ENCODE measurements at regions not wholly inside any gene's neighbourhood (a gene's known extent, or its start where the extent isn't known, plus 50 kb on each side); places are given as distances from the start of the nearest gene placed in this dataset.

DNA sequence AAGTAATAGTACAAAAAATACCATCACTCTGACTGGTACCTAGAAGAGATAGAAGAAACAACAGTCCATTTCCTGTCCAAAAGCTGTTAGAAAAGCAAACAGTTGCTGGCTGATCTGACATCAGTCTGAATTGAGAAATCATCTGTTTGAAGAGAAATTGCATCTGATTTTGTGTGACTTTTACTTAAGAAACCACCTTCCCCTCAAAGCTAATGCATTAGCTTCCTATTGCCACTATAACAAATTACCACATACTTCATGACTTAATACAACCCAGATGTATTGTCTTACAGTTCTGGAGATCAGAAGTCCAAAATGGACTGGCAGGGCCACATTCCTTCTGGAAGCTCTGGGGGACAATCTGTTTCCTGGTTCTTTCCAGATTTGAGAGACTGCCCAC is 385.9 kb upstream of the TLE4 start:
- Histone ChIP-seq H3K27ac (ENCODE audit: low read length) (no peak overlapping the region), H3K27me3 (replicated peaks; ENCODE audit: insufficient read depth, low read length) (no peaks in the 10 kb centered on the region), H3K9ac (ENCODE audit: low read length) (no peak overlapping the region), H3K36me3 (replicated peaks; ENCODE audit: insufficient read depth, low read length) (no peaks in the 10 kb centered on the region), H3K4me2 (ENCODE audit: low read depth, low read length) (no peak overlapping the region), H3K79me2 (ENCODE audit: low read length) (no peaks in the 10 kb centered on the region), H4K20me1 (ENCODE audit: insufficient read depth, low read length) (no peaks in the 10 kb centered on the region), H2AFZ (ENCODE audit: low read length) (no peak overlapping the region), H3K4me1 (ENCODE audit: low read length) (no peaks in the 10 kb centered on the region), H3F3A (ENCODE audit: insufficient read depth, low read length) (no peaks in the 10 kb centered on the region), H3K4me3 (ENCODE audit: low read length) (no peak overlapping the region), H3K9me2 (replicated peaks; ENCODE audit: insufficient read depth, low read length) (no peaks in the 10 kb centered on the region), H3K9me3 (replicated peaks; ENCODE audit: insufficient read depth, low read length) (no peaks in the 10 kb centered on the region)
- TF ChIP-seq EZH2 (optimal IDR thresholded peaks at IDR 0.05; ENCODE audit: low read depth, low read length) (no peak), EZH2phosphoT487 (IDR thresholded peaks at IDR 0.05; ENCODE audit: low read length) (no peak)
- TF ChIP-seq, protein P1, sequence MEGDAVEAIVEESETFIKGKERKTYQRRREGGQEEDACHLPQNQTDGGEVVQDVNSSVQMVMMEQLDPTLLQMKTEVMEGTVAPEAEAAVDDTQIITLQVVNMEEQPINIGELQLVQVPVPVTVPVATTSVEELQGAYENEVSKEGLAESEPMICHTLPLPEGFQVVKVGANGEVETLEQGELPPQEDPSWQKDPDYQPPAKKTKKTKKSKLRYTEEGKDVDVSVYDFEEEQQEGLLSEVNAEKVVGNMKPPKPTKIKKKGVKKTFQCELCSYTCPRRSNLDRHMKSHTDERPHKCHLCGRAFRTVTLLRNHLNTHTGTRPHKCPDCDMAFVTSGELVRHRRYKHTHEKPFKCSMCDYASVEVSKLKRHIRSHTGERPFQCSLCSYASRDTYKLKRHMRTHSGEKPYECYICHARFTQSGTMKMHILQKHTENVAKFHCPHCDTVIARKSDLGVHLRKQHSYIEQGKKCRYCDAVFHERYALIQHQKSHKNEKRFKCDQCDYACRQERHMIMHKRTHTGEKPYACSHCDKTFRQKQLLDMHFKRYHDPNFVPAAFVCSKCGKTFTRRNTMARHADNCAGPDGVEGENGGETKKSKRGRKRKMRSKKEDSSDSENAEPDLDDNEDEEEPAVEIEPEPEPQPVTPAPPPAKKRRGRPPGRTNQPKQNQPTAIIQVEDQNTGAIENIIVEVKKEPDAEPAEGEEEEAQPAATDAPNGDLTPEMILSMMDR (IDR thresholded peaks at IDR 0.05; ENCODE audit: low read length) = no peak
- no peak for DNase-seq

DNA sequence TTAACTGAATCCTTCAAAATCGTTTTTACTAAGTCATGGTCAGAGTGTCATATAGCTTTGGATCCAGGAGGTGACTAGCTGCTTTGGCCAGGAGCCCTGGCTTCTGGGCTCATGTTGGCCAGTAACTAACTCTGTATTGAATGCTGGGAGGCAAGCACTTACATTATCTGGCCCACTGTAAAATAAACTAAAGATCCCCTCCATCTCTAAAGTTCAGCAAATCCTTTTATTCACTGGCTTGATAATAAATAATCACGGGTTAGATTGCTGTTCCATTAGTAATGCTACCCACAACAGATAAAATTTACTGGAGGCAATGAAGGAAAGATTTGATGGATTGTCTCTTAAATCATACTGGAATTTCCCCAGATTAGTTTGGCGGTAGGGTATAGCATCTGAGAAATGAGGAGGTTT is 382.2 kb upstream of the TLE4 start:
- DNase-seq = no peak
- Histone ChIP-seq H3K27me3 (replicated peaks; ENCODE audit: insufficient read depth, low read length) (no peaks in the 10 kb centered on the region), H2AFZ (ENCODE audit: low read length) (no peak overlapping the region), H3F3A (ENCODE audit: insufficient read depth, low read length) (no peaks in the 10 kb centered on the region), H3K4me3 (ENCODE audit: low read length) (no peak overlapping the region), H3K9me3 (replicated peaks; ENCODE audit: insufficient read depth, low read length) (no peaks in the 10 kb centered on the region), H3K27ac (ENCODE audit: low read length) (no peak overlapping the region), H3K4me2 (ENCODE audit: low read depth, low read length) (no peak overlapping the region), H3K9me2 (replicated peaks; ENCODE audit: insufficient read depth, low read length) (no peaks in the 10 kb centered on the region), H4K20me1 (ENCODE audit: insufficient read depth, low read length) (no peaks in the 10 kb centered on the region), H3K36me3 (replicated peaks; ENCODE audit: insufficient read depth, low read length) (no peaks in the 10 kb centered on the region), H3K4me1 (ENCODE audit: low read length) (no peaks in the 10 kb centered on the region), H3K79me2 (ENCODE audit: low read length) (no peaks in the 10 kb centered on the region), H3K9ac (ENCODE audit: low read length) (no peak overlapping the region)
- TF ChIP-seq EZH2phosphoT487 (IDR thresholded peaks at IDR 0.05; ENCODE audit: low read length) (no peak), EZH2 (optimal IDR thresholded peaks at IDR 0.05; ENCODE audit: low read depth, low read length) (no peak)
- TF ChIP-seq, protein P1 (IDR thresholded peaks at IDR 0.05; ENCODE audit: low read length) = no peak

DNA sequence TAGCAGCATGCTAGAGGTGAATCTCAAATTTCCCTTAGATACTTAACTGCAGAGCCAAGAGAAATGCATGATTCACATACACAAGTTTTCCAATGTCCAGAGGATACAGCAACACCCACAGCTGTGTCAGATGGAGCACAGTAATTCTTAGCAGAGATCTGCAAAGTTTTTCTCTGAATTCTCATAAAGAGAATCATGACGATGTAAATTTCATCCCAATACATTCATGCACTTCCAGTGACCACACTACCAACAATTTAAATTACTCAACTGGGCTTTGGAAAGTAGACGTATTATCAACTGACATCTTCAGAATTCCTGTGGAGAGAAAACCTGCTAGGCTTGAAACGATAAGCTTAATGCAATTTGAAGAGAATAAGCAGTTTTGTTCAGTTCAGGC is 378.8 kb upstream of the TLE4 start:
- Histone ChIP-seq H3K27me3 (replicated peaks; ENCODE audit: insufficient read depth, low read length) (no peaks in the 10 kb centered on the region), H3K4me2 (ENCODE audit: low read depth, low read length) (no peak overlapping the region), H3K9ac (ENCODE audit: low read length) (no peak overlapping the region), H3K9me3 (replicated peaks; ENCODE audit: insufficient read depth, low read length) (no peaks in the 10 kb centered on the region), H3F3A (ENCODE audit: insufficient read depth, low read length) (no peaks in the 10 kb centered on the region), H3K4me1 (ENCODE audit: low read length) (no peaks in the 10 kb centered on the region), H2AFZ (ENCODE audit: low read length) (no peak overlapping the region), H3K79me2 (ENCODE audit: low read length) (no peaks in the 10 kb centered on the region), H3K4me3 (ENCODE audit: low read length) (no peak overlapping the region), H3K36me3 (replicated peaks; ENCODE audit: insufficient read depth, low read length) (no peaks in the 10 kb centered on the region), H4K20me1 (ENCODE audit: insufficient read depth, low read length) (no peaks in the 10 kb centered on the region), H3K27ac (ENCODE audit: low read length) (no peak overlapping the region), H3K9me2 (replicated peaks; ENCODE audit: insufficient read depth, low read length) (no peaks in the 10 kb centered on the region)
- TF ChIP-seq, protein P1 (IDR thresholded peaks at IDR 0.05; ENCODE audit: low read length) = no peak
- TF ChIP-seq EZH2phosphoT487 (IDR thresholded peaks at IDR 0.05; ENCODE audit: low read length) (no peak), EZH2 (optimal IDR thresholded peaks at IDR 0.05; ENCODE audit: low read depth, low read length) (no peak)
- DNase-seq = no peak
